ENCODE measurements at regions not wholly inside any gene's neighbourhood (a gene's known extent, or its start where the extent isn't known, plus 50 kb on each side); places are given as distances from the start of the nearest gene placed in this dataset.

DNA sequence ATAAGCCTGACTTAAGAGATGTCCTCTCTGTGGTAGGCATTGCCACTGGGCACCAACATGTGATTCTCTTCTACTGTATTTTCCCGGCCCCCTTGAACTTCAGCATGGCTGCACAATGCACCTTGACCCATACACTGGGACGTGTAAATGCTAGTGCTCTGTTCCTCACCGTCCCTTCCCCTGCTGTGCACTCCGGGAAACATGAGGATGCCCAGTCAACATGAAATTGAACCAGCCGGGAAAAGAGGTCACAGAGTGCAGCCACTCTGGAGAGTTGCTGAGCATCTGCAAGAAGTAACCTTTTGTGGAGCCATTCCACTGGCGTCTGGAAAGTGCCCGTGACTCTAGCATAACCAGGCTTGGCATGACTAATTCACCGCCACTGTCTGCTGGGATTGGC is 646.7 kb downstream of the NPHP4 start:
- intact Hi-C loops (cut with micrococcal nuclease): no loop called here
- no peaks in the 10 kb centered on the region for H3K36me3 ChIP-seq (replicated peaks in 1 of 2; ENCODE audit: control extremely low read depth in 1 of 2, control insufficient read depth in 1 of 2, extremely low read depth in 1 of 2, insufficient read depth in 2 of 2, low read length in 1 of 2)
- Mint-ChIP-seq H3K4me1 (no peaks in the 10 kb centered on the region), H3K9me3 (ENCODE audit: insufficient read depth) (no peaks in the 10 kb centered on the region), H3K27ac (no peak overlapping the region), H3K4me3 (no peak overlapping the region), H3K27me3 (no peaks in the 10 kb centered on the region)
- CTCF ChIA-PET: no interaction called here
- peaks cover 0 to 18% (median 0%) of the 10 kb centered on the region in 3 donors for H3K9me3 ChIP-seq (ENCODE audit: control extremely low read depth in 1 of 3, control insufficient read depth in 2 of 3, insufficient read depth in 1 of 3, low read length in 2 of 3)
- TF ChIP-seq, protein P1, sequence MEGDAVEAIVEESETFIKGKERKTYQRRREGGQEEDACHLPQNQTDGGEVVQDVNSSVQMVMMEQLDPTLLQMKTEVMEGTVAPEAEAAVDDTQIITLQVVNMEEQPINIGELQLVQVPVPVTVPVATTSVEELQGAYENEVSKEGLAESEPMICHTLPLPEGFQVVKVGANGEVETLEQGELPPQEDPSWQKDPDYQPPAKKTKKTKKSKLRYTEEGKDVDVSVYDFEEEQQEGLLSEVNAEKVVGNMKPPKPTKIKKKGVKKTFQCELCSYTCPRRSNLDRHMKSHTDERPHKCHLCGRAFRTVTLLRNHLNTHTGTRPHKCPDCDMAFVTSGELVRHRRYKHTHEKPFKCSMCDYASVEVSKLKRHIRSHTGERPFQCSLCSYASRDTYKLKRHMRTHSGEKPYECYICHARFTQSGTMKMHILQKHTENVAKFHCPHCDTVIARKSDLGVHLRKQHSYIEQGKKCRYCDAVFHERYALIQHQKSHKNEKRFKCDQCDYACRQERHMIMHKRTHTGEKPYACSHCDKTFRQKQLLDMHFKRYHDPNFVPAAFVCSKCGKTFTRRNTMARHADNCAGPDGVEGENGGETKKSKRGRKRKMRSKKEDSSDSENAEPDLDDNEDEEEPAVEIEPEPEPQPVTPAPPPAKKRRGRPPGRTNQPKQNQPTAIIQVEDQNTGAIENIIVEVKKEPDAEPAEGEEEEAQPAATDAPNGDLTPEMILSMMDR (IDR thresholded peaks at IDR 0.05): no peak
- no peak for TF ChIP-seq EZH2 (IDR thresholded peaks at IDR 0.05; ENCODE audit: borderline replicate concordance, insufficient read depth, low read depth, low read length, poor library complexity, severe bottlenecking)
- H3K4me3 ChIP-seq (ENCODE audit: control extremely low read depth in 1 of 5, extremely low read depth in 1 of 5, insufficient read depth in 1 of 5, low read depth in 2 of 5, low read length in 4 of 5): no peak overlapping the region
- no peak overlapping the region for H3K27ac ChIP-seq (ENCODE audit: low read length in 2 of 2)
- no peak overlapping the region for H2AFZ ChIP-seq (ENCODE audit: insufficient read depth, low read depth, low read length, poor library complexity, severe bottlenecking)
- no peak for DNase-seq
- H3K27me3 ChIP-seq (replicated peaks in 1 of 4; ENCODE audit: control extremely low read depth in 1 of 4, control insufficient read depth in 3 of 4, insufficient read depth in 4 of 4, low read length in 3 of 4): no peaks in the 10 kb centered on the region
- WGBS (ENCODE audit: insufficient coverage): 95% methylated on average over 8 of the region's 8 CpGs
- no peak overlapping the region for H3K9ac ChIP-seq (ENCODE audit: low read length)
- H3K4me2 ChIP-seq (replicated peaks; ENCODE audit: low read depth, low read length, poor library complexity, severe bottlenecking): no peak overlapping the region
- H4K20me1 ChIP-seq (ENCODE audit: control insufficient read depth, insufficient read depth, low read length, poor library complexity, severe bottlenecking): no peaks in the 10 kb centered on the region
- POLR2A ChIA-PET: no interaction called here
- ATAC-seq (ENCODE audit: low read depth): no peak
- H3K4me1 ChIP-seq (ENCODE audit: control insufficient read depth in 2 of 2, insufficient read depth in 2 of 2, low read length in 2 of 2): no peaks in the 10 kb centered on the region
- H3K79me2 ChIP-seq (ENCODE audit: control insufficient read depth, insufficient read depth, low read length): no peaks in the 10 kb centered on the region

DNA sequence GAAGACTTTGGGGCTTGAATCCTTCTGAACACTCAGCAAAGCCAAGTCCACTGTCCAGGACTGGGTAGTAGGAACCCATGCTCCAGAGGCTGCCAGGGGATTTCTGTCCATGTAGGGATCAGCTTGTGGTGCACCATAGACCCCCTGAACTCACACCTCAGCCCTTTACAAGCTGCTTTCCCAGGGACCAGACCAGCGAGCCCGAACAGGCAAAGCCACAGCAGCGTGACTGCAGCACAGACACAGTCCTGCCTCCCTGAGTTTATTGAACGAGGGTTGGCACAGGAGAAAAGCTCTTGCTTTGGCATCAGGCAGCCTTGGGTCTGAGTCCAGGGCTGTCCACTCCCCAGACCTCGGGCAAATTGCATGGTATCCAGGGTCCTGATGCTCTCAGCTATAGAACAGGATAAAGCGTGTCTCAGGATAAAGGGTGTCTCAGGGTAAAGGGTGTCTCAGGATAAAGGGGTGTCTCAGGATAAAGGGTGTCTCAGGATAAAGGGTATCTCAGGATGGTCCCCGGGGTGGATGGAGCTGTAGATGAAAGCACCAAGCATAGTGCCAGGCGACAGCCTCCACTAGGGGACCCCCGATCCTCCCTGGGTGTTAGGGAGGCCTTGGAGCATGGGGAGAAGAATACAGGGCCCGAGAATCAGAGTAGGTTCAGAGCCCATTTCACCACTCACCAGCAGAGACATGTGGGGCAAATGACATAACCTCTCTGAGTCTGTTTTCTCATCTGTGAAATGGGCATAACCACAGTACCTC is 648.8 kb downstream of the NPHP4 start:
- no peaks in the 10 kb centered on the region for H3K4me1 ChIP-seq (ENCODE audit: control insufficient read depth in 2 of 2, insufficient read depth in 2 of 2, low read length in 2 of 2)
- H3K4me2 ChIP-seq (replicated peaks; ENCODE audit: low read depth, low read length, poor library complexity, severe bottlenecking): no peak overlapping the region
- H3K36me3 ChIP-seq (replicated peaks in 1 of 2; ENCODE audit: control extremely low read depth in 1 of 2, control insufficient read depth in 1 of 2, extremely low read depth in 1 of 2, insufficient read depth in 2 of 2, low read length in 1 of 2): no peaks in the 10 kb centered on the region
- H2AFZ ChIP-seq (ENCODE audit: insufficient read depth, low read depth, low read length, poor library complexity, severe bottlenecking): no peak overlapping the region
- H3K4me1 Mint-ChIP-seq: no peaks in the 10 kb centered on the region
- ATAC-seq (ENCODE audit: low read depth): no peak
- ChIA-PET POLR2A (no interaction called here), CTCF (no interaction called here)
- H3K27me3 Mint-ChIP-seq: no peaks in the 10 kb centered on the region
- no peak overlapping the region for H3K27ac ChIP-seq (ENCODE audit: low read length in 2 of 2)
- no peak for TF ChIP-seq EZH2 (IDR thresholded peaks at IDR 0.05; ENCODE audit: borderline replicate concordance, insufficient read depth, low read depth, low read length, poor library complexity, severe bottlenecking)
- TF ChIP-seq, protein P1 (IDR thresholded peaks at IDR 0.05): no peak
- WGBS (ENCODE audit: insufficient coverage): 75% methylated on average over 10 of the region's 10 CpGs
- no peak overlapping the region for H3K4me3 ChIP-seq (ENCODE audit: control extremely low read depth in 1 of 5, extremely low read depth in 1 of 5, insufficient read depth in 1 of 5, low read depth in 2 of 5, low read length in 4 of 5)
- intact Hi-C loops (cut with micrococcal nuclease): no loop called here
- no peaks in the 10 kb centered on the region for H4K20me1 ChIP-seq (ENCODE audit: control insufficient read depth, insufficient read depth, low read length, poor library complexity, severe bottlenecking)
- no peak overlapping the region for H3K27ac Mint-ChIP-seq
- no peaks in the 10 kb centered on the region for H3K9me3 Mint-ChIP-seq (ENCODE audit: insufficient read depth)
- DNase-seq: no peak
- peaks cover 0 to 17% (median 0%) of the 10 kb centered on the region in 3 donors for H3K9me3 ChIP-seq (ENCODE audit: control extremely low read depth in 1 of 3, control insufficient read depth in 2 of 3, insufficient read depth in 1 of 3, low read length in 2 of 3)
- H3K27me3 ChIP-seq (replicated peaks in 1 of 4; ENCODE audit: control extremely low read depth in 1 of 4, control insufficient read depth in 3 of 4, insufficient read depth in 4 of 4, low read length in 3 of 4): no peaks in the 10 kb centered on the region
- no peak overlapping the region for H3K4me3 Mint-ChIP-seq
- no peak overlapping the region for H3K9ac ChIP-seq (ENCODE audit: low read length)
- H3K79me2 ChIP-seq (ENCODE audit: control insufficient read depth, insufficient read depth, low read length): no peaks in the 10 kb centered on the region
